Liver (tissue), 3 donors: ENCODE measurements at regions not wholly inside any gene's neighbourhood (a gene's known extent, or its start where the extent isn't known, plus 50 kb on each side); places are given as distances from the start of the nearest gene placed in this dataset.

Experiments
- CTCF ChIP-seq: fragments of 150-350 bp; IDR thresholded peaks from 2 replicates; pipeline ENCODE4 v1.5.1; 2017; ENCODE audit warnings: improper control_type of control experiment, low read depth, low read length; ENCODE audit not compliant: missing input control
- GABPA ChIP-seq, 2 donors: IDR thresholded peaks in 1 of 2; conservative IDR thresholded peaks in 1 of 2; 2 replicates each; pipeline ENCODE4 v1.6.1; 2016; ENCODE audit warnings: antibody characterized with exemption in 2 of 2, mild to moderate bottlenecking in 1 of 2, moderate library complexity in 1 of 2
- YY1 ChIP-seq: IDR thresholded peaks from 2 replicates; pipeline ENCODE4 v1.6.1; 2016; ENCODE audit warnings: antibody characterized with exemption, mild to moderate bottlenecking
- TF ChIP-seq, protein P1 (sequence below): IDR thresholded peaks from 2 replicates; pipeline ENCODE4 v1.6.1; 2016; ENCODE audit warnings: antibody characterized with exemption
- donor health status: healthy.
- donor health status: healthy.

GRCh38 chr16:64011650-64012049, 1110.2 kb downstream of the CDH11 start:
- no peak for TF ChIP-seq YY1
- no peak for TF ChIP-seq CTCF
- no peak for TF ChIP-seq GABPA (IDR thresholded peaks at IDR 0.05 in 1 of 2, conservative IDR thresholded peaks at IDR 0.05 in 1 of 2)
- TF ChIP-seq, protein P1, sequence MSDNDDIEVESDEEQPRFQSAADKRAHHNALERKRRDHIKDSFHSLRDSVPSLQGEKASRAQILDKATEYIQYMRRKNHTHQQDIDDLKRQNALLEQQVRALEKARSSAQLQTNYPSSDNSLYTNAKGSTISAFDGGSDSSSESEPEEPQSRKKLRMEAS = no peak
